ENCODE measurements at regions not wholly inside any gene's neighbourhood (a gene's known extent, or its start where the extent isn't known, plus 50 kb on each side); places are given as distances from the start of the nearest gene placed in this dataset.

- DNase-seq = no peak
These were observed 139.3 kb upstream of the IPO9 start for GRCh38 chr1:201689647-201690046.

GRCh38 chr1:201690528-201690927 lies 138.4 kb upstream of the IPO9 start:
- no peak for DNase-seq

- no peak for DNase-seq
These were observed 137.0 kb upstream of the IPO9 start for GRCh38 chr1:201691716-201692554.

- no peak for DNase-seq
These were observed 136.2 kb upstream of the IPO9 start for GRCh38 chr1:201692555-201693394.

- no peak for DNase-seq
These were observed 134.9 kb upstream of the IPO9 start for GRCh38 chr1:201693890-201694607.

- DNase-seq = no peak
These were observed 134.2 kb upstream of the IPO9 start for GRCh38 chr1:201694608-201695335.

GRCh38 chr1:201695607-201696006 lies 133.3 kb upstream of the IPO9 start:
- no peak for DNase-seq

- DNase-seq = peak; percentile 94
These were observed 132.7 kb upstream of the IPO9 start for GRCh38 chr1:201696217-201696761.

- DNase-seq = no peak
These were observed 131.8 kb upstream of the IPO9 start for GRCh38 chr1:201697174-201697573.

GRCh38 chr1:201701831-201702230 lies 127.1 kb upstream of the IPO9 start:
- DNase-seq = no peak

GRCh38 chr1:201702936-201703335 lies 126.0 kb upstream of the IPO9 start:
- no peak for DNase-seq

- peak; percentile 75 for DNase-seq
These were observed 125.1 kb upstream of the IPO9 start for GRCh38 chr1:201703621-201704438.

- no peak for DNase-seq
These were observed 124.5 kb upstream of the IPO9 start for GRCh38 chr1:201704439-201704792.

- DNase-seq = no peak
These were observed 123.6 kb upstream of the IPO9 start for GRCh38 chr1:201705389-201705788.

- no peak for DNase-seq
These were observed 122.8 kb upstream of the IPO9 start for GRCh38 chr1:201706109-201706508.

- no peak for DNase-seq
These were observed 121.9 kb upstream of the IPO9 start for GRCh38 chr1:201707027-201707426.

- no peak for DNase-seq
These were observed 121.3 kb upstream of the IPO9 start for GRCh38 chr1:201707656-201708055.

GRCh38 chr1:201708085-201708512 lies 120.9 kb upstream of the IPO9 start:
- peak; percentile 39 for DNase-seq

GRCh38 chr1:201708691-201709090 lies 120.3 kb upstream of the IPO9 start:
- no peak for DNase-seq

GRCh38 chr1:201709564-201710295 lies 119.2 kb upstream of the IPO9 start:
- peak; percentile 78 for DNase-seq

Data from HCEC 1CT (cell line).